SK-N-SH (cell line): ENCODE measurements at regions not wholly inside any gene's neighbourhood (a gene's known extent, or its start where the extent isn't known, plus 50 kb on each side); places are given as distances from the start of the nearest gene placed in this dataset.
A peak's percentile ranks its signal among the peaks of the same experiment; 100 is the strongest.

Source experiments
- CHD2 ChIP-seq: fragments of 150-350 bp; IDR thresholded peaks from 2 replicates; pipeline ENCODE4 v1.6.1; 2018; ENCODE audit warnings: low read length; ENCODE audit not compliant: partially characterized antibody
- CTCF ChIP-seq: fragments of 200-600 bp; sonication (generic); IDR thresholded peaks from 2 replicates; pipeline ENCODE4 v1.6.1; 2017; ENCODE audit warnings: antibody characterized with exemption, mild to moderate bottlenecking, moderate library complexity
- EP300 ChIP-seq, 2 experiments: IDR thresholded peaks; 2 replicates each; pipeline versions ENCODE4 v1.4.0 to v1.6.1; 2012; ENCODE audit warnings: borderline replicate concordance in 1 of 2, low read depth in 1 of 2, low read length in 1 of 2
- EZH2phosphoT487 ChIP-seq: fragments of 200-600 bp; sonication (generic); IDR thresholded peaks from 2 replicates; pipeline ENCODE4 v1.6.1; 2017; ENCODE audit warnings: low read depth, mixed run types, mild to moderate bottlenecking, antibody characterized with exemption, moderate library complexity, borderline replicate concordance
- IRF3 ChIP-seq: fragments of 150-350 bp; IDR thresholded peaks from 2 replicates; pipeline ENCODE4 v1.6.1; 2016; ENCODE audit warnings: mild to moderate bottlenecking, low read depth, low read length
- JUND ChIP-seq: IDR thresholded peaks from 2 replicates; pipeline ENCODE4 v1.4.0; 2012
- MXI1 ChIP-seq: IDR thresholded peaks from 2 replicates; pipeline ENCODE4 v1.6.1; 2012; ENCODE audit warnings: mild to moderate bottlenecking, low read depth, low read length, improper control_type of control experiment
- POLR2AphosphoS5 ChIP-seq: IDR thresholded peaks from 2 replicates; pipeline ENCODE4 v1.6.1; 2012; ENCODE audit warnings: low read depth, low read length
- RAD21 ChIP-seq: IDR thresholded peaks from 2 replicates; pipeline ENCODE4 v1.6.1; 2012; ENCODE audit warnings: mild to moderate bottlenecking, low read length
- REST ChIP-seq: IDR thresholded peaks from 2 replicates; pipeline ENCODE4 v1.6.1; 2012; ENCODE audit warnings: mild to moderate bottlenecking, low read depth, low read length, moderate library complexity
- SMC3 ChIP-seq: IDR thresholded peaks from 2 replicates; pipeline ENCODE4 v1.6.1; 2012; ENCODE audit warnings: low read depth, low read length, improper control_type of control experiment
- TAF1 ChIP-seq: IDR thresholded peaks from 2 replicates; pipeline ENCODE4 v1.6.1; 2012; ENCODE audit warnings: low read depth, mild to moderate bottlenecking, low read length, moderate library complexity, borderline replicate concordance
- TCF12 ChIP-seq: IDR thresholded peaks from 2 replicates; pipeline ENCODE4 v1.4.0; 2012
- ZBTB33 ChIP-seq: IDR thresholded peaks from 2 replicates; pipeline ENCODE4 v1.4.0; 2012; ENCODE audit warnings: low read depth, borderline replicate concordance

- TF ChIP-seq SMC3 = no peak
- TF ChIP-seq CTCF = no peak
- no peak for TF ChIP-seq CHD2
- TF ChIP-seq IRF3 = no peak
- TF ChIP-seq JUND = peak; percentile 15; the same call in 1 of the 2 replicates
- TF ChIP-seq EZH2phosphoT487 = no peak
- TF ChIP-seq POLR2AphosphoS5 = no peak
- no peak for TF ChIP-seq RAD21
- no peak for TF ChIP-seq EP300 (IDR thresholded peaks at IDR 0.05; ENCODE audit: borderline replicate concordance in 1 of 2, low read depth in 1 of 2, low read length in 1 of 2)
- TF ChIP-seq ZBTB33 = no peak
- no peak for TF ChIP-seq TAF1
- no peak for TF ChIP-seq TCF12
- no peak for TF ChIP-seq MXI1
- TF ChIP-seq REST = 0 out of 2 replicates have a peak, but pooled peaks have one; percentile 48
Observed at GRCh38 chr7:83782628-83783027, 133.7 kb upstream of the SEMA3E start.
